IgD-negative memory B cell (primary cell): ENCODE measurements at regions not wholly inside any gene's neighbourhood (a gene's known extent, or its start where the extent isn't known, plus 50 kb on each side); places are given as distances from the start of the nearest gene placed in this dataset.
"Not testable (repeated sequence)": the region's sequence is repeated elsewhere in the genome, so short reads cannot be mapped to it uniquely, and the experiment has no call there.

Source experiments
- H3K27ac Mint-ChIP-seq, 3 donors: one replicate each; pipeline ENCODE4 v1.8.0; 2020 to 2022; ENCODE audit warnings: mild to moderate bottlenecking in 3 of 3, mixed read lengths in 3 of 3, moderate library complexity in 1 of 3
- H3K27me3 Mint-ChIP-seq: one replicate; pipeline ENCODE4 v1.8.0; 2021; ENCODE audit warnings: mixed read lengths
- H3K36me3 Mint-ChIP-seq: one replicate; pipeline ENCODE4 v1.8.0; 2020; ENCODE audit warnings: mild to moderate bottlenecking, mixed read lengths
- H3K4me1 Mint-ChIP-seq, 3 donors: one replicate each; pipeline ENCODE4 v1.8.0; 2020 to 2022; ENCODE audit warnings: mixed read lengths in 3 of 3, mild to moderate bottlenecking in 1 of 3
- H3K4me3 Mint-ChIP-seq, 4 donors: one replicate each; pipeline ENCODE4 v1.8.0; 2020 to 2022; ENCODE audit warnings: mild to moderate bottlenecking in 4 of 4, mixed read lengths in 4 of 4, moderate library complexity in 3 of 4
- H3K9me3 Mint-ChIP-seq, 3 donors: one replicate each; pipeline ENCODE4 v1.8.0; 2020 to 2021; ENCODE audit warnings: mixed read lengths in 3 of 3, mild to moderate bottlenecking in 1 of 3

GRCh38 chr5:159486836-159487235 is 156.5 kb upstream of the IL12B start:
- H3K27me3 Mint-ChIP-seq = no peaks in the 10 kb centered on the region
- no peak overlapping the region for H3K4me3 Mint-ChIP-seq
- peaks cover 9% of the 10 kb centered on the region for H3K36me3 Mint-ChIP-seq
- no peak overlapping the region for H3K27ac Mint-ChIP-seq
- H3K4me1 Mint-ChIP-seq = peaks cover 0 to 7% (median 0%) of the 10 kb centered on the region in 3 donors
- H3K9me3 Mint-ChIP-seq = peaks cover 0 to 2% (median 0%) of the 10 kb centered on the region in 3 donors

- Mint-ChIP-seq H3K36me3 (peaks cover 6% of the 10 kb centered on the region), H3K27ac (no peak overlapping the region), H3K27me3 (no peaks in the 10 kb centered on the region), H3K4me3 (no peak overlapping the region), H3K9me3 (peaks cover 0 to 2% (median 0%) of the 10 kb centered on the region in 3 donors), H3K4me1 (peaks cover 0 to 7% (median 0%) of the 10 kb centered on the region in 3 donors)
Measured at GRCh38 chr5:159488516-159488915, 158.2 kb upstream of the IL12B start.

GRCh38 chr5:159489779-159490178 is 159.5 kb upstream of the IL12B start:
- H3K27me3 Mint-ChIP-seq = no peaks in the 10 kb centered on the region
- H3K9me3 Mint-ChIP-seq = peaks cover 0 to 2% (median 0%) of the 10 kb centered on the region in 3 donors
- peaks cover 0 to 7% (median 0%) of the 10 kb centered on the region in 3 donors for H3K4me1 Mint-ChIP-seq
- no peak overlapping the region for H3K4me3 Mint-ChIP-seq
- no peak overlapping the region for H3K27ac Mint-ChIP-seq
- H3K36me3 Mint-ChIP-seq = peaks cover 6% of the 10 kb centered on the region

DNA sequence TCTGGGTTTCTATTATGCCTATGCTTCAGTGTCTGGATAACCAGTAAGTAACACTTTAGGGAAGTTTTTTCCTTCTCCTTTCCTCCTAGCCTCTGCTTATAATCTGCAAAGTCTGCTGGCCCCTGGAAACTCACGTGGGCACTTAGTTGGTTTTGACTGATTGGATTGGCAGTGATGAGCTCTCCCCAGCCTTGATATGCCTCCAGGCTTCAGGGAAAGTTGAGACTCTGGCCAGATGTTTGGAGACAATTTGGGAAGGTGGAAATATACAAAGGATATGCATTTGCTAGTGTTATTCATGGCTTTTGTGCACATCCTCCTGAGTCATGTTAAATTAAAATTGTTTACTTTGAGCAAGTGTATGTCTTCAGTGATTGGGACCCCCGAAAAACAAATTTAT is 160.2 kb upstream of the IL12B start:
- Mint-ChIP-seq H3K27me3 (no peaks in the 10 kb centered on the region), H3K4me1 (peaks cover 0 to 7% (median 0%) of the 10 kb centered on the region in 3 donors), H3K36me3 (peaks cover 6% of the 10 kb centered on the region), H3K9me3 (peaks cover 0 to 2% (median 0%) of the 10 kb centered on the region in 3 donors), H3K27ac (no peak overlapping the region), H3K4me3 (no peak overlapping the region)

DNA sequence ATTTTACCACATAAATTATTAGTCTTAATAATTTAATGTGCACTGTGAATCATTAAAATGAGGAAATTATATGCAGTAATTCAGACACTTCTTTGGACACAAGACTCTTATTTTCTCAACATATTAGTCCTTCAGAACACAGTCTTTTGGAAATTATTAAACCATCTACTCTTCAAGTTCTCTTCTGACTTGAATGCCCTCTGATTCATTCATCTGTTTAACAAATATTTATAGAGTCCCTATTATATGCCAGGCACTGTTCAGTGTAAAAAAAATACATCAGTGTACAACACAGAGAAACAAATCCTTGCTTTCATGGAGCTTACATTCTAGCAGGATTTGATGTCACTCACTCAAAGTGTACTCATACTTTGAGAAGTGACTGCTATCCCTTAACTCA is 163.4 kb upstream of the IL12B start:
- Mint-ChIP-seq H3K9me3 (peaks cover 0 to 2% (median 0%) of the 10 kb centered on the region in 3 donors), H3K27me3 (no peaks in the 10 kb centered on the region), H3K27ac (no peak overlapping the region), H3K4me1 (peaks cover 0 to 7% (median 2%) of the 10 kb centered on the region in 3 donors), H3K36me3 (peaks cover 7% of the 10 kb centered on the region), H3K4me3 (no peak overlapping the region)

GRCh38 chr5:159496773-159497172 is 166.5 kb upstream of the IL12B start:
- no peak overlapping the region for H3K27ac Mint-ChIP-seq
- H3K27me3 Mint-ChIP-seq = no peaks in the 10 kb centered on the region
- peaks cover 0 to 2% (median 0%) of the 10 kb centered on the region in 3 donors for H3K9me3 Mint-ChIP-seq
- peaks cover 7% of the 10 kb centered on the region for H3K36me3 Mint-ChIP-seq
- H3K4me3 Mint-ChIP-seq = no peak overlapping the region
- peaks cover 0 to 2% (median 0%) of the 10 kb centered on the region in 3 donors for H3K4me1 Mint-ChIP-seq

DNA sequence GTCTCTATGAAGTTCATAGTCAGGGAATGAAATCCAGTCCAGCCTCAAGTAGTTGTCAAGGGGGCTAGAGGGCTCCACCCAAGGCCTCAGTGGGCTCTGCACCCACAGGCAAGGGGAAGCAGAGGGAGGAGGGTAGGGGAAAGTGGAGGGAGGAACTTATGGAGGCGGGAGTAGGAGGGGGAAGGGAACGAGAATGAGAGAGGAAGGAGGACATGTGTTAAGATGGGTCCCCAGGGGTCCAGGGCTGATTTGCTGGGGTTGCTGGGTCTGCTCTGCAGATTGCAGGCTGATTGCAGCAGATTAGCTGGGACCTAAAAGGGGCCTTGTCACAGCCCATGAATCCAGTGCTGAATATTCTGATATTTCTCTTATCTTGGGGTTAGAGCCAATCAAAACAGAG is 166.9 kb upstream of the IL12B start:
- H3K27me3 Mint-ChIP-seq = no peaks in the 10 kb centered on the region
- no peak overlapping the region for H3K27ac Mint-ChIP-seq
- H3K9me3 Mint-ChIP-seq = peaks cover 0 to 2% (median 0%) of the 10 kb centered on the region in 3 donors
- H3K4me3 Mint-ChIP-seq = peak overlapping the region in 1 of 4 donors; percentile 39
- H3K36me3 Mint-ChIP-seq = peaks cover 9% of the 10 kb centered on the region
- H3K4me1 Mint-ChIP-seq = peaks cover 0 to 2% (median 0%) of the 10 kb centered on the region in 3 donors

GRCh38 chr5:159498630-159499029 is 168.3 kb upstream of the IL12B start:
- peaks cover 9% of the 10 kb centered on the region for H3K36me3 Mint-ChIP-seq
- peaks cover 0 to 2% (median 0%) of the 10 kb centered on the region in 3 donors for H3K9me3 Mint-ChIP-seq
- H3K27me3 Mint-ChIP-seq = no peaks in the 10 kb centered on the region
- H3K27ac Mint-ChIP-seq = no peak overlapping the region
- peaks cover 0 to 2% (median 0%) of the 10 kb centered on the region in 3 donors for H3K4me1 Mint-ChIP-seq
- H3K4me3 Mint-ChIP-seq = no peak overlapping the region

DNA sequence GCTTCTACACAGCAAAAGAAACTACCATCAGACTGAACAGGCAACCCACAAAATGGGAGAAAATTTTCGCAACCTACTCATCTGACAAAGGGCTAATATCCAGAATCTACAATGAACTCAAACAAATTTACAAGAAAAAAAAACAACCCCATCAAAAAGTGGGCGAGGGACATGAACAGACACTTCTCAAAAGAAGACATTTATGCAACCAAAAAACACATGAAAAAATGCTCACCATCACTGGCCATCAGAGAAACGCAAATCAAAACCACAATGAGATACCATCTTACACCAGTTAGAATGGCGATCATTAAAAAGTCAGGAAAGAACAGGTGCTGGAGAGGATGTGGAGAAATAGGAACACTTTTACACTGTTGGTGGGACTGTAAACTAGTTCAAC is 171.8 kb upstream of the IL12B start:
- H3K27ac Mint-ChIP-seq, H3K27me3 Mint-ChIP-seq, H3K4me3 Mint-ChIP-seq, H3K9me3 Mint-ChIP-seq, H3K4me1 Mint-ChIP-seq, H3K36me3 Mint-ChIP-seq: not testable (repeated sequence)

DNA sequence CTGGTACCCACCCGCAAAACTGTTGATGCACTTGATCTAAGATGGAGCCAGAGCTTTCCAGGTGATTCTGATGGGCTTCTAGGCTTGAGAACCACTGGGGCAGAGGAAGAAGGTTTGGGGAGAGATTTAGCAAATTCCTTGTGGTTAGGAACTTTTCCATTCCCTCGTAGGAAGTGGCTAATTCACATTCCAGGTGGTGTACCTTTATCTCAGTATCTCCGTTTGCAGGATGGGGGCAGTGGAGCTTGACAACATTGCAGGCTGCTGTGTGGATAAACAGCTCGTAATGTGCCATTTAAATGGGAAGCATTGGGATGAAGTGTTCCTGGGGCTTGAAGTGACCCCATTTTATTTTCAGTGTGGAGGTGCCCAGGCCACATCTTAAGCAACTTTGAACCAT is 172.9 kb upstream of the IL12B start:
- no peak overlapping the region for H3K4me3 Mint-ChIP-seq
- peaks cover 5% of the 10 kb centered on the region for H3K36me3 Mint-ChIP-seq
- H3K27me3 Mint-ChIP-seq = no peaks in the 10 kb centered on the region
- no peak overlapping the region for H3K27ac Mint-ChIP-seq
- H3K4me1 Mint-ChIP-seq = no peaks in the 10 kb centered on the region
- H3K9me3 Mint-ChIP-seq = peaks cover 0 to 2% (median 0%) of the 10 kb centered on the region in 3 donors

- H3K4me3 Mint-ChIP-seq = no peak overlapping the region
- no peak overlapping the region for H3K27ac Mint-ChIP-seq
- H3K9me3 Mint-ChIP-seq = peaks cover 0 to 2% (median 0%) of the 10 kb centered on the region in 3 donors
- H3K4me1 Mint-ChIP-seq = peaks cover 0 to 1% (median 0%) of the 10 kb centered on the region in 3 donors
- peaks cover 7% of the 10 kb centered on the region for H3K36me3 Mint-ChIP-seq
- H3K27me3 Mint-ChIP-seq = no peaks in the 10 kb centered on the region
Measured at GRCh38 chr5:159504106-159504856, 174.0 kb upstream of the IL12B start.

DNA sequence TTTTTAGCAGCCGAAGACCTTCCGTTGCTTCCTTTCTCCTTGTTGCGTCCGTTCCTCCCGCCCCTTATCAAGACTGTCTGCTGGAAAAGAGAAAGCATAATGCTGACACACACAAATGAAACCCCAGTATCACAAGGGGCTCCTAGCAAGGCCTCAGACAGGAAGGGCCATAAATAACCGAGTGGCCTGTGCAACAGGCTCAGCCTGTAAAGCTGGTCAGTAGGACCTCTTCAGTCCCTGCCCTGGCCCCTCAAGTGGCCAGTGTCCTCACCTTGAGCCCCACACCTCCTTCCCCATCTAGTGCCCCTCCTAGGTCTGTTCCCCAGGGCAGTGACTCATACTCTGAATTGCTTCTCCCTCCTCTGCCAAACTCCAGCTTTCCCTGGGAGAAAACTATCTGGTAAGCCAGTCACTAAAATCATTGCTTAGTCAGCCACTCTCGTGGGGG is 174.6 kb upstream of the IL12B start:
- Mint-ChIP-seq H3K4me3 (no peak overlapping the region), H3K27ac (no peak overlapping the region), H3K27me3 (no peaks in the 10 kb centered on the region), H3K4me1 (peaks cover 0 to 2% (median 0%) of the 10 kb centered on the region in 3 donors), H3K36me3 (peaks cover 7% of the 10 kb centered on the region), H3K9me3 (peaks cover 0 to 2% (median 0%) of the 10 kb centered on the region in 3 donors)

DNA sequence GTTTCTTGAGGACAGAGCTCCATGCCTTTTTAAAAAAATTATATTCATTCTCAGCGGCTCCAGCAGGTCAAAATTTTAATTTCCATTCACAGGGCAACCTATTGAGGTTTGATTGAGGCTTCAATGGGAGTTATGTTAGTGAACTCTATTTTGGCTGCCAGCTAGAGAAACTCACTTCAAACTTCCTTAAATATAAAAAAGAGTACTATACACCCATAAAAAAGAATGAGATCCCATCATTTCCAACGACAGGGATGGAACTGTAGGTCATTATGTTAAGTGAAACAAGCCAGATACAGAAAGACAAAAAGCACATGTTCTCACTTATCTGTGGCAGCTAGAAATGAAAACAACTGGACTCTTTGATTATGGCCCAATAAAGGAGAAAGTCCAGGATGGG is 176.8 kb upstream of the IL12B start:
- no peak overlapping the region for H3K4me3 Mint-ChIP-seq
- peaks cover 7% of the 10 kb centered on the region for H3K36me3 Mint-ChIP-seq
- H3K27ac Mint-ChIP-seq = no peak overlapping the region
- H3K27me3 Mint-ChIP-seq = no peaks in the 10 kb centered on the region
- H3K9me3 Mint-ChIP-seq = no peaks in the 10 kb centered on the region
- H3K4me1 Mint-ChIP-seq = peaks cover 0 to 3% (median 0%) of the 10 kb centered on the region in 3 donors

- Mint-ChIP-seq H3K36me3 (peaks cover 6% of the 10 kb centered on the region), H3K27ac (no peak overlapping the region), H3K4me1 (peaks cover 0 to 3% (median 0%) of the 10 kb centered on the region in 3 donors), H3K9me3 (no peaks in the 10 kb centered on the region), H3K27me3 (no peaks in the 10 kb centered on the region), H3K4me3 (no peak overlapping the region)
Measured at GRCh38 chr5:159507661-159508060, 177.4 kb upstream of the IL12B start.

DNA sequence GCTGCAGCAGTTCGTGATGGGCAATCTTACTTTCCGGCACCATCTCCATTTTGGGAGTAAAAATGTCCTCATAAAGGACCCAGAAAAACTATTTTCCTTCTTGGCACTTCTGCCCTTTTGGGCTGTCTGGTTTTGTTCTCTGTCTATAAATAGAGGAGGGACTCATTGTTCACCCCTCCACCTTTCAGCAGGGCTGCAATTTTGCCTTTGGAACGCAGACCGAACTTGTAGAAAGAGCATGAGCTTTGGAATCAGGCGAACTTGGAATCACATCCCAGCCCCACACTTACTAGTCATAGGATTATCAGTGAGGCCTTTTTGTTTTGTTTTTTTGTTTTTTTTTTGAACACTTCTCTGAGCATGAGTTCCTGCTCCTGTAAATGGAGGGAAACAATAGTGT is 178.1 kb upstream of the IL12B start:
- Mint-ChIP-seq H3K4me3 (no peak overlapping the region), H3K36me3 (peaks cover 6% of the 10 kb centered on the region), H3K4me1 (peaks cover 0 to 3% (median 0%) of the 10 kb centered on the region in 3 donors), H3K27ac (peak overlapping the region in 1 of 3 donors; percentile 12), H3K27me3 (no peaks in the 10 kb centered on the region), H3K9me3 (no peaks in the 10 kb centered on the region)
